NB4 (cell line): ENCODE measurements at regions not wholly inside any gene's neighbourhood (a gene's known extent, or its start where the extent isn't known, plus 50 kb on each side); places are given as distances from the start of the nearest gene placed in this dataset.

Experiments
- DNase-seq: peaks from one replicate; pipeline ENCODE4 v3.0.0; 2010; ENCODE audit warnings: low read depth
- H3K4me3 ChIP-seq: one replicate; pipeline ENCODE4 v1.5.1; 2011; ENCODE audit warnings: mild to moderate bottlenecking, low read depth, low read length, moderate library complexity
- CTCF ChIP-seq: IDR thresholded peaks from one replicate; pipeline ENCODE4 v1.5.1; 2012; ENCODE audit warnings: low read depth, low read length
- MAX ChIP-seq: IDR thresholded peaks from 2 replicates; pipeline ENCODE4 v1.6.1; 2011; ENCODE audit warnings: low read depth, low read length
- MYC ChIP-seq: IDR thresholded peaks from 2 replicates; pipeline ENCODE4 v1.6.1; 2011; ENCODE audit warnings: low read depth, low read length
- POLR2A ChIP-seq: IDR thresholded peaks from 2 replicates; pipeline ENCODE4 v1.6.1; 2011; ENCODE audit warnings: mild to moderate bottlenecking; ENCODE audit not compliant: insufficient read length; ENCODE audit errors: extremely low read depth

GRCh38 chr10:64952042-64952441, 1430.8 kb downstream of the REEP3 start:
- H3K4me3 ChIP-seq: no peak overlapping the region
- DNase-seq: no peak
- TF ChIP-seq MAX (no peak), MYC (no peak), POLR2A (no peak), CTCF (no peak)

GRCh38 chr10:64956441-64956840, 1435.2 kb downstream of the REEP3 start:
- H3K4me3 ChIP-seq: no peak overlapping the region
- TF ChIP-seq CTCF: no peak
- TF ChIP-seq MYC: no peak
- no peak for TF ChIP-seq MAX
- no peak for TF ChIP-seq POLR2A
- no peak for DNase-seq

- TF ChIP-seq POLR2A: no peak
- no peak for TF ChIP-seq CTCF
- TF ChIP-seq MYC: no peak
- no peak for TF ChIP-seq MAX
- DNase-seq: no peak
- H3K4me3 ChIP-seq: no peak overlapping the region
Measured at GRCh38 chr10:64959116-64959515, 1437.9 kb downstream of the REEP3 start.

- H3K4me3 ChIP-seq: no peak overlapping the region
- DNase-seq: no peak
Measured at GRCh38 chr10:64959883-64960282, 1438.7 kb downstream of the REEP3 start.

GRCh38 chr10:64973391-64973790, 1452.2 kb downstream of the REEP3 start:
- no peak overlapping the region for H3K4me3 ChIP-seq
- no peak for DNase-seq
- TF ChIP-seq POLR2A: no peak
- TF ChIP-seq CTCF: no peak
- TF ChIP-seq MAX: no peak
- TF ChIP-seq MYC: no peak

More at GRCh38 chr10:64959883-64960282, 1438.7 kb downstream of the REEP3 start:
- TF ChIP-seq MYC (no peak), MAX (no peak)

- H3K4me3 ChIP-seq: no peak overlapping the region
- no peak for TF ChIP-seq MYC
- no peak for TF ChIP-seq MAX
- TF ChIP-seq CTCF: no peak
- no peak for TF ChIP-seq POLR2A
- no peak for DNase-seq
Measured at GRCh38 chr10:64976150-64976549, 1454.9 kb downstream of the REEP3 start.
